Cardiac fibroblast (primary cell): ENCODE measurements at regions not wholly inside any gene's neighbourhood (a gene's known extent, or its start where the extent isn't known, plus 50 kb on each side); places are given as distances from the start of the nearest gene placed in this dataset.

Experiments used
- DNase-seq, 2 donors: peaks; one replicate each; pipeline versions ENCODE4 v3.0.0 to v3.0.0-alpha.2; 2010; ENCODE audit warnings: low read depth in 2 of 2
- H3K4me3 ChIP-seq, 2 donors: replicated peaks in 1 of 2; 1 replicate in 1 of 2; 2 replicates in 1 of 2; pipeline ENCODE4 v1.5.1; 2011; ENCODE audit warnings: low read depth in 2 of 2, low read length in 2 of 2, mild to moderate bottlenecking in 2 of 2, moderate library complexity in 1 of 2
- TF ChIP-seq, protein P1 (sequence below): IDR thresholded peaks from one replicate; pipeline ENCODE4 v1.5.1; 2011; ENCODE audit warnings: low read depth, mild to moderate bottlenecking, low read length, inconsistent platforms

DNA sequence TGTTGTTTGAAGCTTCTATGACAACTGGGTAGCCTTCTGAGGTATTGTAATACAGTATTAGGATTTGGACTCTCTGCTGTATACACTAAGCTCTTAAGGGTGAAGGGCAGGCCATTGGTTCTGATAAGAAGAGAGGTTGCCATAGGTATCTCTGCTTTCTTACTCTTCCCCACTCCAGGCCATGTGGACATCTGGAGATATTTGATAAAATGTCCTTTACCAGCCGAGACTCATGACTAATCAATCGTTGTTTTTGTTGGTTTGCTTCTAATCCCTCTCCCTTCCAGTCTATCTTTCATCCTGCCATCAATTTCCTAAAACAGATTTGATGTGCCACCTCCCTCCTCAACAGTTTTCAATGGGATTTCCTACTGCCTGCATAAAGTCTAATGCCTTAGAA, 64.6 kb upstream of the WDR26 start:
- peak in 1 of 2 donors; percentile 63 for DNase-seq
- no peak overlapping the region for H3K4me3 ChIP-seq
- TF ChIP-seq, protein P1, sequence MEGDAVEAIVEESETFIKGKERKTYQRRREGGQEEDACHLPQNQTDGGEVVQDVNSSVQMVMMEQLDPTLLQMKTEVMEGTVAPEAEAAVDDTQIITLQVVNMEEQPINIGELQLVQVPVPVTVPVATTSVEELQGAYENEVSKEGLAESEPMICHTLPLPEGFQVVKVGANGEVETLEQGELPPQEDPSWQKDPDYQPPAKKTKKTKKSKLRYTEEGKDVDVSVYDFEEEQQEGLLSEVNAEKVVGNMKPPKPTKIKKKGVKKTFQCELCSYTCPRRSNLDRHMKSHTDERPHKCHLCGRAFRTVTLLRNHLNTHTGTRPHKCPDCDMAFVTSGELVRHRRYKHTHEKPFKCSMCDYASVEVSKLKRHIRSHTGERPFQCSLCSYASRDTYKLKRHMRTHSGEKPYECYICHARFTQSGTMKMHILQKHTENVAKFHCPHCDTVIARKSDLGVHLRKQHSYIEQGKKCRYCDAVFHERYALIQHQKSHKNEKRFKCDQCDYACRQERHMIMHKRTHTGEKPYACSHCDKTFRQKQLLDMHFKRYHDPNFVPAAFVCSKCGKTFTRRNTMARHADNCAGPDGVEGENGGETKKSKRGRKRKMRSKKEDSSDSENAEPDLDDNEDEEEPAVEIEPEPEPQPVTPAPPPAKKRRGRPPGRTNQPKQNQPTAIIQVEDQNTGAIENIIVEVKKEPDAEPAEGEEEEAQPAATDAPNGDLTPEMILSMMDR = no peak

DNA sequence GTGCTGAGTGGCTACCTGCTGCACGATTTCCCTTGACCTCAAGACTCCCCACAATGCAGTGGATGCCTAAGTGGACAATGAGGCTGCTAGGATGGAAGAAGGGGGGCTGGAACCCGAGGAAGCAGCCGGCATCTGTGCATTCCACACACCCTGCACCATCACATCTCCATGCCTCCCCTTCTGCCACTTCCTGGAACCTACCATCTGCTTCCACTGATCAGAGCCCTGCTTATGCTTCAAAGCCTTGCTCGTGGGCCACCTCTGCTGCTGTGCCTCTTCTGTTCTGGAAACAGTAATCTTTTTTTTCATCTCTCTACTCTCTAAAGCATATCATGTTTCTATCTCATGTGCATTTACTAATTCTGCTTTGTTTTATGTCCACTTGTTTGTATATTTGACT, 66.2 kb upstream of the WDR26 start:
- TF ChIP-seq, protein P1 = no peak
- no peak for DNase-seq
- no peak overlapping the region for H3K4me3 ChIP-seq

DNA sequence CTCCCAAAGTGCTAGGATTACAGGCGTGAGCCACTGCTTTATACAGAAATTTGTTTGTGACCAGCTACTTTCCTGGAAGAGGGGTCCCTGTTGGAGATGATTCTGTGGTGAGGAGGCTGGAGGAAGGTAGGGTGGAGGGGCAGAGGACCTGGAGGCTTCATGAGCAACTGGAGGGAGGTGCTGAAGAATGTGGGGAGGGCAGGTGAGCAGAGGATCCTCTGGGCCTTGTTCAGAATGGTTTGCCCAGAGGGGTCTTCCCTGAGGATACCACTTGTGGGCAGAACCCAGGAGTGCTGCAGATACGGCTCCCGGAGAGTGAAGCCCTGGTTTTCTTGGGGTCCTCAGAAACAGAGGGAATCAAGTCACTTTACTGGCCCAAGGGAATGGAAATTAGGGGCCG, 67.2 kb upstream of the WDR26 start:
- no peak overlapping the region for H3K4me3 ChIP-seq
- TF ChIP-seq, protein P1 = no peak
- DNase-seq = no peak

DNA sequence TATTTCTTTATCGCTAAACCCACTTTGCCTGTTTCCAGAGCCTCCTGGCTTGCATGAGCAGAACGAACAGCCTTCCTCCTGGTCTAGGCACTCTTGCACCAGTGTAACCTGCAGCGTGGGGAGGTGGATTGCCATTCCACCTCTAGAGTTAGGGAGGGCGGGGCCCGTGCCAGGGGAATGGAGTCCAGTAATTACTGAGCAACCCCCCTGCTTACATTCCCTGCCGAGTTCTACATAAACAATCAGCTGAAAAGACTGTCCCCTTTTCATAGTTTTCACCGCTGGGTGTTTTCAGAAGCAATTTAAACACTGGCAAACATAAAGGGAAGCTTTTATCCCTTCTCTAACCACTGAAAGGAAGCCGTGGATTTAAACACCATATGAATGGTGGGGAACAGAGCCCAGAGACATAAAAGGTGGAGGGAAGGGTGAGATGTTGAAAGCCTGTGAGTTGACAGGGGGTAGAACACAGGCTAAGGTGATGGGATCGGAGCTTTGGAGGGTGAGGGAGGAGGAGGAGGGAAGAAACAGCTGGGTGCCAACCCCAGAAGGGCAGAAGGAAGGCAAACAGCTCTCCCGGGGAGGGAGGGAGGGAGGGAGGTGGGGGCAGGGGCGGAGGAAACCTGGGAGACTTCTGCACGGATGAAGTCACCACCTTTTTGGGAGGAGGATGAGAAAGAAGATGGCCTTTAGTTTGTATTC, 68.0 kb upstream of the WDR26 start:
- TF ChIP-seq, protein P1 = no peak
- H3K4me3 ChIP-seq = no peak overlapping the region
- DNase-seq = no peak

DNA sequence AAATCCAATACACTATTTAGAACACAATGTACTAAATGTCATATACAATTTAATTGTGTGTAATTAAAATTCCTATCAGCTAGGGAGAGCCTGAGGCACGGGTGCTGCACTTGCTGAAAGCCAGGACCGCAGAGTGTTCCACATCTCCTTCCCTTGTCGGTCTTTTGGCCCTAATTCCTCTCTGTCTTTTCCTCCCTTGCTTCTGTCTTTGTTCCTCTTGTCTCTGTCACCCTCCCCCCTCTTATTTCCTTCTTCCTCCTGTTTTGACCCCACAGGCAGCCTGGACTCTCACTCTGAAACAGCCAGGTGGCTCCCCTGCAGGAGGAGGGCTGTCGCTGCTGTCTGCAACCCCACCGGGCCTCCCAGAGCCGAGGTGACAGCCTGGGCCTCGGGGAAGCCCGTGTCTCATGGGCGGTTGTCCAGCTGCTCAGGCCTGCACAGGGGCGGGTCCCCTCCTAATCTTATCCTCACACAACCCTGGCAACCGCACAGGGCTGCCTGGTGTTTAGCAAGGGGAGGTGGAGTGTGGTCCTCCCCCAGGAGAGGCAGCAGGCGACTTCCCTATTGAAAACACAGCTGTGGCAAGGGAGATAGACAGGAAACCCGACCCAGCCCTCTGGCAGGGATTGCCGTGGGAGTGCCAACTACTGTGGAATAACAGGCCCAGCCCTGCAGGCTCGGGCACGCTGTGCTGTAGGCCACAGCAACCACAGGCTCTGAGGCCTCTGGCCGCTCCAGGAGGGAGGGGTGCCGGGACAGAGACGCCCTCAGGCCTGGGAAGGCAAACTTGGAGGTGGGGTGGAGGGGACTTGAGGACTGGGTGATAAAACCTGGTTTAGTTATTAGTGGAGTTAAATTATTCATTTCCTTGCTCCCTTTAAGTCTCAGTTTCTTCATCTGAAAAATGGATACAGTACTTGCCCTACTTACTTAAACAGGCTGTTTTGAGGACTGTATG, 68.8 kb upstream of the WDR26 start:
- DNase-seq = peak; percentile 78 to 95
- no peak overlapping the region for H3K4me3 ChIP-seq
- TF ChIP-seq, protein P1 = no peak

DNA sequence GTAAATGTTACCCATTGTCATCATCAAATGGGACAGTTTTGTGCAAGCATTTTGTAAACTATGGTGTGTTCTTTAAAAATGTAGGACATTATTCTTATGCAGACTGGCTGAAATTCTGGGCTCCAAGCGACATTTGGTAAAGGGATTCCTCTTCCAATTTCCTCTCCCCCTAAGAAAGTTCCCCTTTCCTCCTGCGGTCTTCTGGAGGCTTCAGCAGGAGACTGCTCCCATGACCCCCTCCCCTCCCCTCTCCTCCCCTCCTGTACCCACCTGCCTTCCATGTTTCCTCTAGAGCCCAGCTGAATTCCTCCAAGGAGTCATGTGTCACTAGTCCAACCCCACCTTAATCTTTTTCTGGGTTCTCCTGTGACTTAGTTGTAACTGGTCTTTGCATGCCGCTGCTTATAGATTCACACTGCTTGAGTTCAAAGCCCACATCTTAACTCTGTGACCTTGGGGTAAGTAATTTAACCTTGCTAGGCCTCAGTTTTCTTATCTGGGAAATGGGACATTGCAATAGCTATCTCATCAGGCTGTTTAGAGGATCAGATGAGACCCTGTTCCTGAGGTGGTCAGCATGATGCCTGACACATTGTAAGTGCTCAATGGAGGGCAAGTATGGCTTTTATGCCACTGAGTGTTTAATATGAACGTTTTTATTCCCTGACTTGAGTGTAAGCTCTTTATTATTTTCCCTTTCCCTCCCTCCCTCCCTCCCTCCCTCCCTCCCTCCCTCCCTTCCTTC, 69.9 kb upstream of the WDR26 start:
- DNase-seq = no peak
- TF ChIP-seq, protein P1 = no peak
- H3K4me3 ChIP-seq = no peak overlapping the region
